PC-3 (cell line): ENCODE measurements at regions not wholly inside any gene's neighbourhood (a gene's known extent, or its start where the extent isn't known, plus 50 kb on each side); places are given as distances from the start of the nearest gene placed in this dataset.

Experiments
- ATAC-seq: fragments of 200-7000 bp; cut with Tn5 transposase; 2 replicates; pipeline ENCODE4 v1.9.1; 2020; ENCODE audit warnings: mild to moderate bottlenecking, moderate library complexity
- BruUV-seq: library from RNA; stranded (reverse); fragments of 400-500 nt; replicated peaks from 2 replicates; lab custom pipeline; 2021; lab: Mats Ljungman, UMichigan
- CTCF ChIA-PET: fragments of 300-600 bp; sonication (Branson Sonifier 250); formaldehyde crosslinking; loops from one replicate; lab custom pipeline; 2022; ENCODE audit warnings: antibody characterized with exemption; lab: Charles Lee
- POLR2A ChIA-PET: fragments of 300-600 bp; sonication (Branson Sonifier 250); formaldehyde crosslinking; loops from one replicate; lab custom pipeline; 2022; ENCODE audit warnings: antibody characterized with exemption; ENCODE audit not compliant: unreplicated experiment; lab: Charles Lee
- DNase-seq: peaks from one replicate; pipeline ENCODE4 v3.0.0-alpha.2; 2015
- H2AFZ ChIP-seq: fragments of 300-600 bp; sonication (generic); 2 replicates; pipeline ENCODE4 v1.6.0; 2016; ENCODE audit warnings: antibody characterized with exemption, low read length
- H3F3A ChIP-seq: fragments of 300-600 bp; sonication (generic); one replicate; pipeline ENCODE4 v1.6.0; 2017; ENCODE audit warnings: antibody characterized with exemption, low read length, control low read depth, mild to moderate bottlenecking; ENCODE audit not compliant: unreplicated experiment
- H3K27ac ChIP-seq: fragments of 300-600 bp; sonication (generic); 2 replicates; pipeline ENCODE4 v1.5.1; 2016; ENCODE audit warnings: mild to moderate bottlenecking, low read length
- H3K27me3 ChIP-seq: fragments of 300-600 bp; sonication (generic); 2 replicates; pipeline ENCODE4 v1.6.1; 2016; ENCODE audit warnings: low read length, mixed read lengths
- H3K36me3 ChIP-seq: fragments of 300-600 bp; sonication (generic); 2 replicates; pipeline ENCODE4 v1.6.1; 2016; ENCODE audit warnings: low read depth, mixed run types, low read length, mixed read lengths
- H3K4me1 ChIP-seq: fragments of 300-600 bp; sonication (generic); 2 replicates; pipeline ENCODE4 v1.5.1; 2016; ENCODE audit warnings: low read length; ENCODE audit not compliant: insufficient read depth
- H3K4me2 ChIP-seq: fragments of 300-600 bp; sonication (generic); 2 replicates; pipeline ENCODE4 v1.6.0; 2016; ENCODE audit warnings: low read length
- H3K4me3 ChIP-seq: fragments of 300-600 bp; sonication (generic); 2 replicates; pipeline ENCODE4 v1.5.1; 2016; ENCODE audit warnings: mild to moderate bottlenecking, low read length, mixed read lengths
- H3K79me2 ChIP-seq: fragments of 300-600 bp; sonication (generic); 2 replicates; pipeline ENCODE4 v1.6.1; 2017; ENCODE audit warnings: low read length, mixed read lengths
- H3K9ac ChIP-seq: fragments of 300-600 bp; sonication (generic); 2 replicates; pipeline ENCODE4 v1.6.0; 2016; ENCODE audit warnings: mild to moderate bottlenecking, low read length
- H3K9me2 ChIP-seq: fragments of 300-600 bp; sonication (generic); replicated peaks from 2 replicates; pipeline ENCODE4 v1.6.1; 2016; ENCODE audit warnings: mixed run types, low read length, mixed read lengths
- H3K9me3 ChIP-seq: fragments of 300-600 bp; sonication (generic); 2 replicates; pipeline ENCODE4 v1.6.1; 2016; ENCODE audit warnings: low read length, mixed read lengths
- H4K20me1 ChIP-seq: fragments of 300-600 bp; sonication (generic); 2 replicates; pipeline ENCODE4 v1.6.1; 2016; ENCODE audit warnings: low read length, mixed read lengths
- EZH2 ChIP-seq: fragments of 300-600 bp; sonication (generic); IDR thresholded peaks from one replicate; pipeline ENCODE4 v1.6.1; 2017; ENCODE audit warnings: antibody characterized with exemption, mild to moderate bottlenecking, low read length; ENCODE audit not compliant: unreplicated experiment
- EZH2phosphoT487 ChIP-seq: fragments of 300-600 bp; sonication (generic); IDR thresholded peaks from 2 replicates; pipeline ENCODE4 v1.6.1; 2018; ENCODE audit warnings: mild to moderate bottlenecking, antibody characterized with exemption, low read length, borderline replicate concordance
- intact Hi-C: fragments of 100-400 bp; cut with micrococcal nuclease; formaldehyde crosslinking; loops from 2 replicates; pipeline ENCODE4 v1.9.0; 2023
- TF ChIP-seq, protein P1 (sequence below): fragments of 300-600 bp; sonication (generic); conservative IDR thresholded peaks from 2 replicates; pipeline ENCODE4 v1.5.1; 2017; ENCODE audit warnings: antibody characterized with exemption, low read depth, mild to moderate bottlenecking, low read length

DNA sequence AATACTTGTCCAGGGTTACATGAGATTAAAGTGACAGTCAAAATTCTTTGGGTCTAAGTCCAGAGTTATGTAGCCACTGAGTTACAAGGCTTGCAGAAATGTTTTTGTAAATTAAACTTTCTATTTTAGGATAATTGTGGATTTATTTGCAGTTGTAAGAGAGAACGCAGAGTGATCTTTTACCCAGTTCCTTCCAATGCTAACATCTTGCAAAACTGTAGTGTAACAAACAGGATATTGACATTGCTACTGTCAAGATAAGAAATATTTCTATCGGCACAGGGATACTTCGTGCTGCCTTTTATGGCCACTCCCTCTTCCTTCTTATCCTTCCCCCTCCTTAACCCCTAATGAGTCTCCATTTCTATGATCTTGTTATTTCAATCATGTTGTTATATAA is 1022.9 kb downstream of the MCTP2 start:
- no peak overlapping the region for H3K4me3 ChIP-seq
- no peaks in the 10 kb centered on the region for H3K9me2 ChIP-seq
- H3K9ac ChIP-seq = no peak overlapping the region
- H3K4me2 ChIP-seq = no peak overlapping the region
- intact Hi-C loops = loop anchor here (10.0 kb wide), 1 partner anchor 771 kb away; no protein-coding TSS in a partner anchor
- POLR2A ChIA-PET = no interaction called here
- DNase-seq (no peak), ATAC-seq (no peak)
- TF ChIP-seq, protein P1, sequence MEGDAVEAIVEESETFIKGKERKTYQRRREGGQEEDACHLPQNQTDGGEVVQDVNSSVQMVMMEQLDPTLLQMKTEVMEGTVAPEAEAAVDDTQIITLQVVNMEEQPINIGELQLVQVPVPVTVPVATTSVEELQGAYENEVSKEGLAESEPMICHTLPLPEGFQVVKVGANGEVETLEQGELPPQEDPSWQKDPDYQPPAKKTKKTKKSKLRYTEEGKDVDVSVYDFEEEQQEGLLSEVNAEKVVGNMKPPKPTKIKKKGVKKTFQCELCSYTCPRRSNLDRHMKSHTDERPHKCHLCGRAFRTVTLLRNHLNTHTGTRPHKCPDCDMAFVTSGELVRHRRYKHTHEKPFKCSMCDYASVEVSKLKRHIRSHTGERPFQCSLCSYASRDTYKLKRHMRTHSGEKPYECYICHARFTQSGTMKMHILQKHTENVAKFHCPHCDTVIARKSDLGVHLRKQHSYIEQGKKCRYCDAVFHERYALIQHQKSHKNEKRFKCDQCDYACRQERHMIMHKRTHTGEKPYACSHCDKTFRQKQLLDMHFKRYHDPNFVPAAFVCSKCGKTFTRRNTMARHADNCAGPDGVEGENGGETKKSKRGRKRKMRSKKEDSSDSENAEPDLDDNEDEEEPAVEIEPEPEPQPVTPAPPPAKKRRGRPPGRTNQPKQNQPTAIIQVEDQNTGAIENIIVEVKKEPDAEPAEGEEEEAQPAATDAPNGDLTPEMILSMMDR = no peak
- TF ChIP-seq EZH2phosphoT487 = no peak
- no peak for TF ChIP-seq EZH2
- CTCF ChIA-PET = no interaction called here
- H3F3A ChIP-seq = no peaks in the 10 kb centered on the region
- no peaks in the 10 kb centered on the region for H3K36me3 ChIP-seq
- H3K27ac ChIP-seq = no peak overlapping the region
- H3K27me3 ChIP-seq = no peaks in the 10 kb centered on the region
- H2AFZ ChIP-seq = no peak overlapping the region
- H4K20me1 ChIP-seq = no peaks in the 10 kb centered on the region
- H3K4me1 ChIP-seq = peaks cover 11% of the 10 kb centered on the region
- no peaks in the 10 kb centered on the region for H3K79me2 ChIP-seq
- no TSS peak for BruUV-seq
- H3K9me3 ChIP-seq = no peaks in the 10 kb centered on the region

DNA sequence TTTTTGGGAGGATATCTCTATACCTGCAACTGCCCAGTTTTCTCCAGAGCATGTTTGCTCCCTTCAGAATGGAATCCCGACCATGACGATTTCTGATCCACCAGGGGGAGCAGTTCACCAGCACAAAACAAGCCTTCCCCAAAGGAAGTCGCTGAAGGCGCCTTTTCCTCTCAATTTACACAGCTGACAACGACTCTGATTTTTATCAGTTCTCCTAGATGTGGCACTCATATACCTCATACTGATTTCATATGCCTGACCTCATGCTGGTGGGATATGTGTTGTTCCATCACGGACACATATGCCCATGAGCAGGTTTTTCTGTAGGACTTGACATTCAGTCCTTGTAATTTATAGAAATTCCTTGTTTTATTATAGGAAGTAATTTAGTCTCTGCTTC is 1028.2 kb downstream of the MCTP2 start:
- no peak overlapping the region for H3K4me3 ChIP-seq
- H3K27me3 ChIP-seq = no peaks in the 10 kb centered on the region
- no TSS peak for BruUV-seq
- H4K20me1 ChIP-seq = no peaks in the 10 kb centered on the region
- no peak for TF ChIP-seq EZH2phosphoT487
- TF ChIP-seq, protein P1 = peak; percentile 81
- peak; percentile 82 for DNase-seq
- H2AFZ ChIP-seq = peak overlapping the region; percentile 31; the same call in 1 of the 2 replicates
- H3F3A ChIP-seq = no peaks in the 10 kb centered on the region
- intact Hi-C loops = loop anchor here (5.0 to 10.0 kb wide), 4 partner anchors 298 to 1978 kb away; no protein-coding TSS in a partner anchor
- ATAC-seq = peak; percentile 77
- no peaks in the 10 kb centered on the region for H3K79me2 ChIP-seq
- H3K9me2 ChIP-seq = no peaks in the 10 kb centered on the region
- CTCF ChIA-PET = interaction anchor here (0.8 to 1.0 kb wide), 3 partner anchors 971 to 1077 kb away, joined by 3 to 5 read pairs (median 3); no protein-coding TSS in a partner anchor
- peak overlapping the region; percentile 36; the same call in 1 of the 2 replicates for H3K4me2 ChIP-seq
- no peak overlapping the region for H3K27ac ChIP-seq
- H3K36me3 ChIP-seq = no peaks in the 10 kb centered on the region
- H3K4me1 ChIP-seq = peaks cover 5% of the 10 kb centered on the region; the same call in 1 of the 2 replicates
- H3K9ac ChIP-seq = no peak overlapping the region
- no peaks in the 10 kb centered on the region for H3K9me3 ChIP-seq
- POLR2A ChIA-PET = no interaction called here

DNA sequence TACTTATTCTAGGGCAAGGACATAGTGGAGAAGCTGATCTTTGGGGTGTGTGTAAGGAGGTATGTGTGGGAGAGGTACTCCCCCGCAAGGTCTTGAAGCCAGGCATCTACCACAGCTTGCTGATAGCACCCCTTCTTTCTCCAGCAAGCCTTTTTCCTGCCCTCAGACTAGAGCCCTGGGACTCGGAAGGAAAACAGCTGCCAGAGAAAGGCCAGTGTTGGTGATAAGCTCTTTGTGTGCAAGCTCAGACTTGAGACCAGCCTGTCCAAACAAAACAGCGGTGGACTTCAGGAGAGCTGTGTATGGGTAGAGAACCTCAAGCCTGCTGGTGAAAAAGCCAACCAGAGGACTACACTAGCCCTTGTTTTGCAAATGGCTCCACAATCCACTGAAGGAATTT is 1028.6 kb downstream of the MCTP2 start:
- Histone ChIP-seq H2AFZ (peak overlapping the region; percentile 31; the same call in 1 of the 2 replicates), H3F3A (no peaks in the 10 kb centered on the region), H3K4me2 (peak overlapping the region; percentile 36; the same call in 1 of the 2 replicates), H3K9me3 (no peaks in the 10 kb centered on the region), H3K4me3 (no peak overlapping the region), H3K27ac (no peak overlapping the region), H4K20me1 (no peaks in the 10 kb centered on the region), H3K36me3 (no peaks in the 10 kb centered on the region), H3K4me1 (peaks cover 9% of the 10 kb centered on the region), H3K27me3 (no peaks in the 10 kb centered on the region), H3K79me2 (no peaks in the 10 kb centered on the region), H3K9ac (no peak overlapping the region), H3K9me2 (no peaks in the 10 kb centered on the region)
- ChIA-PET CTCF (interaction anchor here (0.5 to 1.0 kb wide), 4 partner anchors 728 to 1076 kb away, joined by 3 to 6 read pairs (median 4); no protein-coding TSS in a partner anchor), POLR2A (no interaction called here)
- TF ChIP-seq EZH2 = no peak
- TF ChIP-seq, protein P1 = no peak
- no peak for TF ChIP-seq EZH2phosphoT487
- BruUV-seq = no TSS peak
- DNase-seq (no peak), ATAC-seq (no peak)
- intact Hi-C loops = loop anchor here (5.0 to 10.0 kb wide), 4 partner anchors 297 to 1977 kb away; no protein-coding TSS in a partner anchor
